SK-MEL-5 (cell line): ENCODE measurements at regions not wholly inside any gene's neighbourhood (a gene's known extent, or its start where the extent isn't known, plus 50 kb on each side); places are given as distances from the start of the nearest gene placed in this dataset.

Source experiments
- DNase-seq: peaks from one replicate; pipeline ENCODE4 v3.0.0-alpha.2; 2016; ENCODE audit warnings: low read depth, low spot score
- in situ Hi-C: cut with HindIII; loops from 2 replicates; pipeline ENCODE4 v1.10.0; 2016; ENCODE audit warnings: low sequenced_read_pairs, high pct_unique_total_duplicates, low pct_unique_long_range_greater_than_20kb

- DNase-seq, result no peak
- in situ Hi-C loops, result no loop called here
Observed at GRCh38 chr6:14934013-14934412, 311.9 kb upstream of the JARID2 start.

GRCh38 chr6:14934844-14935243 lies 311.0 kb upstream of the JARID2 start:
- in situ Hi-C loops, result no loop called here
- DNase-seq, result no peak

GRCh38 chr6:14936861-14937260 lies 309.0 kb upstream of the JARID2 start:
- in situ Hi-C loops, result no loop called here

GRCh38 chr6:14943116-14943515 lies 302.8 kb upstream of the JARID2 start:
- no peak for DNase-seq
- in situ Hi-C loops, result no loop called here

More at GRCh38 chr6:14936861-14937260, 309.0 kb upstream of the JARID2 start:
- DNase-seq, result no peak

- in situ Hi-C loops, result no loop called here
- DNase-seq, result no peak
Observed at GRCh38 chr6:14944593-14944992, 301.3 kb upstream of the JARID2 start.

- in situ Hi-C loops, result no loop called here
- no peak for DNase-seq
Observed at GRCh38 chr6:14945461-14946185, 300.2 kb upstream of the JARID2 start.

GRCh38 chr6:14946753-14947152 lies 299.1 kb upstream of the JARID2 start:
- no peak for DNase-seq
- in situ Hi-C loops, result no loop called here

- no peak for DNase-seq
- in situ Hi-C loops, result no loop called here
Observed at GRCh38 chr6:14948586-14949245, 297.2 kb upstream of the JARID2 start.

GRCh38 chr6:14950103-14950969 lies 295.5 kb upstream of the JARID2 start:
- in situ Hi-C loops, result no loop called here

GRCh38 chr6:14950970-14951276 lies 294.9 kb upstream of the JARID2 start:
- DNase-seq, result no peak

More at GRCh38 chr6:14950103-14950969, 295.5 kb upstream of the JARID2 start:
- DNase-seq, result no peak

GRCh38 chr6:14951704-14952103 lies 294.2 kb upstream of the JARID2 start:
- no peak for DNase-seq
- in situ Hi-C loops, result no loop called here

More at GRCh38 chr6:14950970-14951276, 294.9 kb upstream of the JARID2 start:
- in situ Hi-C loops, result no loop called here

GRCh38 chr6:14953836-14954235 lies 292.0 kb upstream of the JARID2 start:
- no peak for DNase-seq
- in situ Hi-C loops, result no loop called here

GRCh38 chr6:14957355-14958059 lies 288.4 kb upstream of the JARID2 start:
- in situ Hi-C loops, result no loop called here
- no peak for DNase-seq

GRCh38 chr6:14959324-14959885 lies 286.5 kb upstream of the JARID2 start:
- no peak for DNase-seq
- in situ Hi-C loops, result no loop called here

GRCh38 chr6:14964556-14965270 lies 281.2 kb upstream of the JARID2 start:
- no peak for DNase-seq
- in situ Hi-C loops, result no loop called here

GRCh38 chr6:14965424-14966075 lies 280.3 kb upstream of the JARID2 start:
- in situ Hi-C loops, result no loop called here
- no peak for DNase-seq
